Neuronal stem cell (in vitro differentiated cells): ENCODE measurements at regions not wholly inside any gene's neighbourhood (a gene's known extent, or its start where the extent isn't known, plus 50 kb on each side); places are given as distances from the start of the nearest gene placed in this dataset.

Experiments used
- DNase-seq: peaks from one replicate; pipeline ENCODE4 v3.0.0-alpha.2; 2013; ENCODE audit warnings: low spot score
- H2AFZ ChIP-seq: one replicate; pipeline ENCODE4 v1.6.1; 2013; ENCODE audit warnings: mild to moderate bottlenecking, low read length, inconsistent platforms
- H2AK5ac ChIP-seq: 2 replicates; pipeline ENCODE4 v1.6.1; 2013; ENCODE audit warnings: low read depth, mild to moderate bottlenecking, inconsistent platforms, low read length, moderate library complexity, mixed read lengths
- H2BK120ac ChIP-seq: 2 replicates; pipeline ENCODE4 v1.6.1; 2013; ENCODE audit warnings: low read depth, mild to moderate bottlenecking, inconsistent platforms, low read length, moderate library complexity, mixed read lengths
- H2BK12ac ChIP-seq: one replicate; pipeline ENCODE4 v1.6.1; 2013; ENCODE audit warnings: low read length, inconsistent platforms
- H2BK15ac ChIP-seq: 2 replicates; pipeline ENCODE4 v1.6.1; 2013; ENCODE audit warnings: mild to moderate bottlenecking, low read length, inconsistent platforms, mixed read lengths
- H2BK5ac ChIP-seq: one replicate; pipeline ENCODE4 v1.6.1; 2013; ENCODE audit warnings: inconsistent platforms, mild to moderate bottlenecking, low read length, moderate library complexity
- H3K14ac ChIP-seq: one replicate; pipeline ENCODE4 v1.6.1; 2013; ENCODE audit warnings: low read length, inconsistent platforms
- H3K18ac ChIP-seq: 2 replicates; pipeline ENCODE4 v1.6.1; 2013; ENCODE audit warnings: low read length, inconsistent platforms
- H3K23ac ChIP-seq: 2 replicates; pipeline ENCODE4 v1.6.1; 2013; ENCODE audit warnings: low read depth, mild to moderate bottlenecking, mixed read lengths, low read length, inconsistent platforms; ENCODE audit not compliant: poor library complexity
- H3K27ac ChIP-seq: replicated peaks from 3 replicates; pipeline ENCODE4 v1.5.1; 2013; ENCODE audit warnings: low read length, inconsistent platforms
- H3K27me3 ChIP-seq, 3 experiments: 2 replicates each; pipeline ENCODE4 v1.6.1; 2013; ENCODE audit warnings: low read length in 3 of 3, mild to moderate bottlenecking in 2 of 3, inconsistent platforms in 1 of 3, low read depth in 1 of 3, mixed read lengths in 1 of 3, moderate library complexity in 1 of 3; ENCODE audit not compliant: control insufficient read depth in 3 of 3, insufficient read depth in 3 of 3
- H3K36me3 ChIP-seq, 2 donors: replicated peaks in 1 of 2; 2 replicates each; pipeline ENCODE4 v1.6.1; 2013; ENCODE audit warnings: low read length in 2 of 2; ENCODE audit not compliant: control insufficient read depth in 2 of 2, insufficient read depth in 2 of 2
- H3K4ac ChIP-seq: 2 replicates; pipeline ENCODE4 v1.6.1; 2013; ENCODE audit warnings: inconsistent platforms, mild to moderate bottlenecking, low read length, moderate library complexity
- H3K4me1 ChIP-seq, 2 donors: 1 replicate in 1 of 2; 2 replicates in 1 of 2; pipeline ENCODE4 v1.6.1; 2013; ENCODE audit warnings: low read length in 2 of 2, low read depth in 1 of 2; ENCODE audit not compliant: control insufficient read depth in 2 of 2, insufficient read depth in 1 of 2
- H3K4me2 ChIP-seq: one replicate; pipeline ENCODE4 v1.6.1; 2013; ENCODE audit warnings: mild to moderate bottlenecking, low read length, inconsistent platforms; ENCODE audit not compliant: insufficient read depth, poor library complexity, severe bottlenecking
- H3K4me3 ChIP-seq, 2 donors: 2 replicates each; pipeline ENCODE4 v1.5.1; 2013; ENCODE audit warnings: low read length in 2 of 2, mild to moderate bottlenecking in 2 of 2, inconsistent platforms in 1 of 2, moderate library complexity in 1 of 2
- H3K79me1 ChIP-seq: one replicate; pipeline ENCODE4 v1.6.1; 2013; ENCODE audit warnings: low read depth, mild to moderate bottlenecking, inconsistent platforms, low read length, moderate library complexity
- H3K9ac ChIP-seq: one replicate; pipeline ENCODE4 v1.6.1; 2013; ENCODE audit warnings: mild to moderate bottlenecking, low read depth, low read length, inconsistent platforms; ENCODE audit not compliant: poor library complexity
- H3K9me3 ChIP-seq, 2 donors: replicated peaks in 1 of 2; 2 replicates each; pipeline versions ENCODE3 to v1.6.1; 2013; ENCODE audit warnings: low read length in 2 of 2, mild to moderate bottlenecking in 2 of 2, inconsistent platforms in 1 of 2, low read depth in 1 of 2, mixed read lengths in 1 of 2, moderate library complexity in 1 of 2; ENCODE audit not compliant: control insufficient read depth in 2 of 2, insufficient read depth in 1 of 2
- H4K8ac ChIP-seq: one replicate; pipeline ENCODE4 v1.6.1; 2013; ENCODE audit warnings: low read depth, mild to moderate bottlenecking, inconsistent platforms, low read length, moderate library complexity
- H4K91ac ChIP-seq: one replicate; pipeline ENCODE4 v1.6.1; 2013; ENCODE audit warnings: low read length, low read depth, mild to moderate bottlenecking, inconsistent platforms; ENCODE audit not compliant: poor library complexity
- WGBS, 2 donors: extraction: QIAGEN DNeasy Blood & Tissue Kit; methylation state at CpG; one replicate each; pipeline ENCODE4 v1.1.7; 2013; ENCODE audit warnings: missing lambda C conversion rate in 2 of 2, mixed read lengths in 1 of 2; ENCODE audit not compliant: insufficient read length in 2 of 2, insufficient replicate concordance in 1 of 2; ENCODE audit errors: extremely low coverage in 2 of 2; 5-methylcytosine and 5-hydroxymethylcytosine counted together

DNA sequence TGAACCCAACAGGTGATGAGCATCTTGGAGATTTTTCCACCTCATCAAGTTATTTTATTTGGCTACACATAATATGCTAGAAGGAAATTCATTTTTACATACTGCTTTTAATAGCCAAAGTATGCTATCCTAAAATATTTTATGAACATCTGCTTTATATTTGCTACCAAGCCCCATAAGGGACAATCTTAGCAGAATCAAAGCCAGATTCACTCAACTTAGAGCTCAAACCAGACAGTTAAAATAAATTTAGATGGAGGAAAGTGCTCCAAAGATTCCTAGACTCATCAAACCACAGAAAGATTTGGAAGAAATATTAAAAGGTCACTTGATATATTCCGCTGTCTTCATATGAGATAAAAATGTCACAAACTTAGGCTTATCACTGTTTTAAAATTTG, 637.1 kb upstream of the CCNG1 start:
- no peak overlapping the region for H3K18ac ChIP-seq

GRCh38 chr5:162801235-162801634, 636.2 kb upstream of the CCNG1 start:
- Histone ChIP-seq H2BK12ac (no peak overlapping the region), H3K9me3 (no peaks in the 10 kb centered on the region), H3K79me1 (no peaks in the 10 kb centered on the region), H3K14ac (no peak overlapping the region), H2BK15ac (no peak overlapping the region), H3K4me2 (no peak overlapping the region), H2AK5ac (no peak overlapping the region), H2BK120ac (no peak overlapping the region), H3K18ac (no peak overlapping the region), H3K27ac (no peak overlapping the region), H3K23ac (no peak overlapping the region), H4K8ac (no peak overlapping the region), H3K4me1 (peaks cover 0 to 2% of the 10 kb centered on the region in 2 donors), H3K36me3 (no peaks in the 10 kb centered on the region), H3K4ac (no peak overlapping the region), H3K27me3 (no peaks in the 10 kb centered on the region), H3K9ac (no peak overlapping the region), H2AFZ (no peak overlapping the region), H4K91ac (no peak overlapping the region), H3K4me3 (no peak overlapping the region), H2BK5ac (no peak overlapping the region)
- no CpG with 5 or more reads among the region's 1 CpG for WGBS, 2 donors
- no peak for DNase-seq

More for the DNA sequence above, 637.1 kb upstream of the CCNG1 start:
- no peak overlapping the region for H3K4me3 ChIP-seq
- H4K8ac ChIP-seq = no peak overlapping the region
- H3K4me2 ChIP-seq = no peak overlapping the region
- H3K79me1 ChIP-seq = no peaks in the 10 kb centered on the region
- H3K9me3 ChIP-seq = no peaks in the 10 kb centered on the region
- H3K36me3 ChIP-seq = no peaks in the 10 kb centered on the region
- no peak overlapping the region for H3K9ac ChIP-seq
- no peak for DNase-seq
- H3K4me1 ChIP-seq = peaks cover 0 to 9% of the 10 kb centered on the region in 2 donors
- no peak overlapping the region for H2BK120ac ChIP-seq
- H3K14ac ChIP-seq = no peak overlapping the region
- no peak overlapping the region for H4K91ac ChIP-seq
- H2AFZ ChIP-seq = no peak overlapping the region
- no peak overlapping the region for H3K23ac ChIP-seq
- no peak overlapping the region for H2BK5ac ChIP-seq
- no peak overlapping the region for H3K4ac ChIP-seq
- no peak overlapping the region for H3K27ac ChIP-seq
- WGBS, 2 donors = no CpG with 5 or more reads among the region's 1 CpG
- H3K27me3 ChIP-seq = no peaks in the 10 kb centered on the region
- H2AK5ac ChIP-seq = no peak overlapping the region
- H2BK12ac ChIP-seq = no peak overlapping the region
- H2BK15ac ChIP-seq = no peak overlapping the region

- Histone ChIP-seq H3K18ac (no peak overlapping the region), H3K23ac (no peak overlapping the region), H4K91ac (no peak overlapping the region), H3K9me3 (no peaks in the 10 kb centered on the region), H2AFZ (no peak overlapping the region), H4K8ac (no peak overlapping the region), H2BK12ac (no peak overlapping the region), H3K4me3 (no peak overlapping the region), H3K14ac (no peak overlapping the region), H3K79me1 (no peaks in the 10 kb centered on the region), H3K27ac (no peak overlapping the region), H2BK5ac (no peak overlapping the region), H2AK5ac (no peak overlapping the region), H2BK15ac (no peak overlapping the region), H3K4me1 (no peaks in the 10 kb centered on the region), H3K4ac (no peak overlapping the region), H3K27me3 (no peaks in the 10 kb centered on the region), H3K36me3 (no peaks in the 10 kb centered on the region), H3K9ac (no peak overlapping the region), H3K4me2 (no peak overlapping the region), H2BK120ac (no peak overlapping the region)
- no peak for DNase-seq
- no CpG with 5 or more reads among the region's 2 CpGs for WGBS, 2 donors
Measured at GRCh38 chr5:162806195-162806594, 631.2 kb upstream of the CCNG1 start.

DNA sequence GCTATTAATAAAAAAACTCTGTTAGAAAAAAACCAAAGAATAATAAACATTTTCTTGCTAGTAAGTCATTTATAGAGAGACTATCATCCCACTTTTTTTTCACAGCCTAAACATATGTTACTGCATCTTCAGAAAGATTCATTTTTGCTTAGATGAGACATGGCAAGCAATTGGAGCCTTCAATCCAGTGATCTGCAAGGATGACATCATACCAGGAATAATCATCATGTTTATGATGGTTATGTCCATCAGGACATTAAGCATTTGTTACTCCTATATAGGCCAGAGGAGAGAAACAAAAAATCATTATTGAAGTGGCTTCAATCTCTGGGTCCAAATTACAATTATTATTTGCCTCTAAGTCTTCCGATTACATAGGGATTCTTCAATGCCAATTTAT, 626.3 kb upstream of the CCNG1 start:
- no peaks in the 10 kb centered on the region for H3K79me1 ChIP-seq
- no peak overlapping the region for H4K8ac ChIP-seq
- H3K4me1 ChIP-seq = no peaks in the 10 kb centered on the region
- H3K4me2 ChIP-seq = no peak overlapping the region
- H3K18ac ChIP-seq = no peak overlapping the region
- no peaks in the 10 kb centered on the region for H3K9me3 ChIP-seq
- no peak overlapping the region for H2BK15ac ChIP-seq
- H4K91ac ChIP-seq = no peak overlapping the region
- no peak overlapping the region for H3K9ac ChIP-seq
- no peak overlapping the region for H2AFZ ChIP-seq
- H2AK5ac ChIP-seq = no peak overlapping the region
- no peak overlapping the region for H2BK120ac ChIP-seq
- no peak overlapping the region for H3K14ac ChIP-seq
- H3K27me3 ChIP-seq = no peaks in the 10 kb centered on the region
- no peaks in the 10 kb centered on the region for H3K36me3 ChIP-seq
- WGBS, 2 donors = no CpG with 5 or more reads among the region's 1 CpG
- no peak overlapping the region for H3K4ac ChIP-seq
- no peak overlapping the region for H2BK12ac ChIP-seq
- no peak overlapping the region for H2BK5ac ChIP-seq
- H3K4me3 ChIP-seq = no peak overlapping the region
- DNase-seq = no peak
- no peak overlapping the region for H3K23ac ChIP-seq
- no peak overlapping the region for H3K27ac ChIP-seq
